PC-9 (cell line): ENCODE measurements at regions not wholly inside any gene's neighbourhood (a gene's known extent, or its start where the extent isn't known, plus 50 kb on each side); places are given as distances from the start of the nearest gene placed in this dataset.

Source experiments
- BruUV-seq: library from RNA; stranded (reverse); fragments of 400-500 nt; replicated peaks from 2 replicates; lab custom pipeline; 2021; lab: Mats Ljungman, UMichigan
- CTCF ChIA-PET: fragments of 300-600 bp; sonication (Branson Sonifier 250); formaldehyde crosslinking; loops from one replicate; lab custom pipeline; 2022; ENCODE audit warnings: antibody characterized with exemption; lab: Charles Lee
- POLR2A ChIA-PET: fragments of 300-600 bp; sonication (Branson Sonifier 250); formaldehyde crosslinking; loops from one replicate; lab custom pipeline; 2022; ENCODE audit warnings: antibody characterized with exemption; ENCODE audit not compliant: unreplicated experiment; lab: Charles Lee
- DNase-seq, 2 experiments: peaks; one replicate each; pipeline versions ENCODE4 v3.0.0 to v3.0.0-alpha.2; 2015 to 2022; ENCODE audit warnings: mixed read lengths in 1 of 2
- H2AFZ ChIP-seq: fragments of 200-600 bp; sonication (generic); 2 replicates; pipeline ENCODE4 v1.8.1; 2017; ENCODE audit warnings: antibody characterized with exemption
- H3F3A ChIP-seq: fragments of 200-600 bp; sonication (generic); 2 replicates; pipeline ENCODE4 v1.8.1; 2017; ENCODE audit warnings: antibody characterized with exemption, mild to moderate bottlenecking, low read depth; ENCODE audit not compliant: insufficient read depth
- H3K27ac ChIP-seq: fragments of 200-600 bp; sonication (generic); 2 replicates; pipeline ENCODE4 v1.6.1; 2016; ENCODE audit warnings: mixed run types
- H3K27me3 ChIP-seq: fragments of 200-600 bp; sonication (generic); 2 replicates; pipeline ENCODE4 v1.6.1; 2016; ENCODE audit warnings: low read depth, mixed run types; ENCODE audit not compliant: insufficient read depth
- H3K36me3 ChIP-seq: fragments of 200-600 bp; sonication (generic); 2 replicates; pipeline ENCODE4 v1.6.1; 2016; ENCODE audit warnings: low read depth, mixed run types
- H3K4me1 ChIP-seq: fragments of 200-600 bp; sonication (generic); replicated peaks from 2 replicates; pipeline ENCODE4 v1.6.1; 2016; ENCODE audit warnings: mixed run types; ENCODE audit not compliant: insufficient read depth
- H3K4me2 ChIP-seq: fragments of 200-600 bp; sonication (generic); 2 replicates; pipeline ENCODE4 v1.6.1; 2017; ENCODE audit warnings: mixed run types
- H3K4me3 ChIP-seq: fragments of 200-600 bp; sonication (generic); 2 replicates; pipeline ENCODE4 v1.6.1; 2016; ENCODE audit warnings: mixed run types
- H3K79me2 ChIP-seq: fragments of 200-600 bp; sonication (generic); 2 replicates; pipeline ENCODE4 v1.6.1; 2017; ENCODE audit warnings: low read depth, mixed run types
- H3K9me2 ChIP-seq: fragments of 200-600 bp; sonication (generic); 2 replicates; pipeline ENCODE4 v1.8.1; 2017; ENCODE audit warnings: mild to moderate bottlenecking; ENCODE audit not compliant: insufficient read depth
- H3K9me3 ChIP-seq: fragments of 200-600 bp; sonication (generic); 2 replicates; pipeline ENCODE4 v1.8.1; 2016; ENCODE audit warnings: low read depth; ENCODE audit not compliant: insufficient read depth
- H4K20me1 ChIP-seq: fragments of 200-600 bp; sonication (generic); 2 replicates; pipeline ENCODE4 v1.8.1; 2017; ENCODE audit not compliant: insufficient read depth
- EZH2 ChIP-seq: fragments of 200-600 bp; sonication (generic); IDR thresholded peaks from 2 replicates; pipeline ENCODE4 v1.8.0; 2017; ENCODE audit warnings: antibody characterized with exemption, low read depth
- intact Hi-C: fragments of 100-400 bp; cut with micrococcal nuclease; formaldehyde crosslinking; loops from one replicate; pipeline ENCODE4 v1.10.0; 2022; ENCODE audit not compliant: unreplicated experiment
- TF ChIP-seq, protein P1 (sequence below): fragments of 200-600 bp; sonication (generic); conservative IDR thresholded peaks from 2 replicates; pipeline ENCODE4 v1.6.1; 2017; ENCODE audit warnings: mixed run types, antibody characterized with exemption, mild to moderate bottlenecking, moderate library complexity

DNA sequence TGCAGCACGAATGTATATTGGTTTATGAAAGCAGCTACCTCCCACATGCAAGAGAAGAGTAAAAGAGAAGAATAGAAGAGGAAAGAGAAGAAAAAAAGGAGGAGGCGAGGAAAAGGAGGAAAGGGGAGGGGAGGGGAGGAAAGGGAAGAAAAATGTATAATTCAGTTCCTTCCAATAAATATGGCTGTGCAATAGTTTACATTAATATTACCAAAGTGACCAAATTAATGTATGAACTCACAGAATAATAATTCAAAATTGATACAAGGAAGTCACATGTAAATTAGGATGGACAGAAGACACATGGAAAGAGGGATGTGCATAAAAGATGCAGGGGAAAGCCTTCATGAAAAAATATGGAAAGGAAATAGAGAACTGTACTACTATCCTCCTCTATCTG, 172.5 kb downstream of the SLC38A4 start:
- CTCF ChIA-PET = no interaction called here
- intact Hi-C loops = no loop called here

GRCh38 chr12:46652692-46653091, 173.1 kb downstream of the SLC38A4 start:
- Histone ChIP-seq H4K20me1 (no peaks in the 10 kb centered on the region), H3K9me2 (no peaks in the 10 kb centered on the region), H3K79me2 (no peaks in the 10 kb centered on the region), H3K27me3 (no peaks in the 10 kb centered on the region), H3K36me3 (no peaks in the 10 kb centered on the region), H3K27ac (no peak overlapping the region), H3K4me2 (no peak overlapping the region), H3K9me3 (no peaks in the 10 kb centered on the region; the same call in 1 of the 2 replicates), H3F3A (peaks cover 4% of the 10 kb centered on the region; the same call in 1 of the 2 replicates), H3K4me1 (no peaks in the 10 kb centered on the region), H3K4me3 (no peak overlapping the region), H2AFZ (no peak overlapping the region)
- intact Hi-C loops = no loop called here
- no TSS peak for BruUV-seq
- TF ChIP-seq, protein P1, sequence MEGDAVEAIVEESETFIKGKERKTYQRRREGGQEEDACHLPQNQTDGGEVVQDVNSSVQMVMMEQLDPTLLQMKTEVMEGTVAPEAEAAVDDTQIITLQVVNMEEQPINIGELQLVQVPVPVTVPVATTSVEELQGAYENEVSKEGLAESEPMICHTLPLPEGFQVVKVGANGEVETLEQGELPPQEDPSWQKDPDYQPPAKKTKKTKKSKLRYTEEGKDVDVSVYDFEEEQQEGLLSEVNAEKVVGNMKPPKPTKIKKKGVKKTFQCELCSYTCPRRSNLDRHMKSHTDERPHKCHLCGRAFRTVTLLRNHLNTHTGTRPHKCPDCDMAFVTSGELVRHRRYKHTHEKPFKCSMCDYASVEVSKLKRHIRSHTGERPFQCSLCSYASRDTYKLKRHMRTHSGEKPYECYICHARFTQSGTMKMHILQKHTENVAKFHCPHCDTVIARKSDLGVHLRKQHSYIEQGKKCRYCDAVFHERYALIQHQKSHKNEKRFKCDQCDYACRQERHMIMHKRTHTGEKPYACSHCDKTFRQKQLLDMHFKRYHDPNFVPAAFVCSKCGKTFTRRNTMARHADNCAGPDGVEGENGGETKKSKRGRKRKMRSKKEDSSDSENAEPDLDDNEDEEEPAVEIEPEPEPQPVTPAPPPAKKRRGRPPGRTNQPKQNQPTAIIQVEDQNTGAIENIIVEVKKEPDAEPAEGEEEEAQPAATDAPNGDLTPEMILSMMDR = no peak
- TF ChIP-seq EZH2 = no peak
- POLR2A ChIA-PET = no interaction called here
- CTCF ChIA-PET = no interaction called here
- no peak for DNase-seq

More for the DNA sequence above, 172.5 kb downstream of the SLC38A4 start:
- Histone ChIP-seq H3F3A (peaks cover 4% of the 10 kb centered on the region; the same call in 1 of the 2 replicates), H3K79me2 (no peaks in the 10 kb centered on the region), H3K9me3 (no peaks in the 10 kb centered on the region; the same call in 1 of the 2 replicates), H3K9me2 (no peaks in the 10 kb centered on the region), H2AFZ (no peak overlapping the region), H3K4me3 (no peak overlapping the region), H4K20me1 (no peaks in the 10 kb centered on the region), H3K4me2 (no peak overlapping the region), H3K36me3 (no peaks in the 10 kb centered on the region), H3K4me1 (no peaks in the 10 kb centered on the region), H3K27me3 (no peaks in the 10 kb centered on the region), H3K27ac (no peak overlapping the region)
- TF ChIP-seq, protein P1 = no peak
- TF ChIP-seq EZH2 = no peak
- BruUV-seq = no TSS peak
- POLR2A ChIA-PET = no interaction called here
- DNase-seq = no peak

DNA sequence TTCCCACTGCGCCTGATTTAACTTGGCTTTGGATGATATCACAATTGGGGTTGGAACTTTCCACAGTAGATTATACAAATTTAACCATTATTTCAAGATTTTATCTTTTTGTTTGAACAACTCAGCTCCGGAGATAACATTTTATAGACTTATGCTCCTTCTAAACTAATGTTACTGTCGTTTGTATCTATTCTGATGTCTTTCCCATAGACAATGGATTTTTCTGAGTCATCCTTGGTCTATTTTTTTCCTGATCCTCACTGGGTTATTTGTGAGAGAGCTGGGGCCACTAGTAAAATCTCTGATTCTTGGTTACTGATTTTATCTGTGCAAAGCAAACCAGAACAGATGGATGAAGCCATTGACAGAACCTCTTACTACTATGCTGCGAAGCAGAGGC, 175.1 kb downstream of the SLC38A4 start:
- TF ChIP-seq, protein P1 = no peak
- TF ChIP-seq EZH2 = no peak
- Histone ChIP-seq H3K4me3 (no peak overlapping the region), H3F3A (peaks cover 4% of the 10 kb centered on the region; the same call in 1 of the 2 replicates), H3K36me3 (no peaks in the 10 kb centered on the region), H3K9me3 (no peaks in the 10 kb centered on the region; the same call in 1 of the 2 replicates), H3K4me2 (no peak overlapping the region), H4K20me1 (no peaks in the 10 kb centered on the region), H3K27me3 (no peaks in the 10 kb centered on the region), H3K4me1 (no peaks in the 10 kb centered on the region), H3K9me2 (no peaks in the 10 kb centered on the region), H3K27ac (no peak overlapping the region), H3K79me2 (no peaks in the 10 kb centered on the region), H2AFZ (no peak overlapping the region)
- BruUV-seq = no TSS peak
- no peak for DNase-seq
- intact Hi-C loops = no loop called here
- ChIA-PET POLR2A (no interaction called here), CTCF (no interaction called here)
